NCI-H2227 treated with DMSO at 0.1 percent for 48 hours (cell line): ENCODE measurements at regions not wholly inside any gene's neighbourhood (a gene's known extent, or its start where the extent isn't known, plus 50 kb on each side); places are given as distances from the start of the nearest gene placed in this dataset.
"Not testable (repeated sequence)": the region's sequence is repeated elsewhere in the genome, so short reads cannot be mapped to it uniquely, and the experiment has no call there.

Experiments
- DNase-seq: peaks from one replicate; lab custom pipeline; 2025; lab: John Stamatoyannopoulos, UW

DNA sequence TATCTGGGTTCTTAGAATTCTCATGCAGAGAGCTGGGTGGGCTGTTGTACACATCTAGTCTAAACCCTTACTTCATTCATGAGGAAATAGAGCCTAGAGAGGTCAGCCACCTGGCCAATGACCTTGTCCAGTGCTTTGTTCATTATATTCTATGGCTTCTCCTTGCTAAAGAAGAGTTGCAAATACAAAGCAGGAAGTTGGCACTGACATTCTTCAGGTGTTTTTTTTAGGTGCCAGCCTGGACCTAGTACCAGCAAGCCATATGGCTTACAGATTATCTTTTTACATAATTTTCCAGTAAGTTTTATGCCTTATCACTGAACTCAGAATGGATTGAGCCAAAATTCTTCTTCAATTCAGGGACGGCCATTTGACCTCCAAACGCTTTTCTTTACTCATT, 54.7 kb upstream of the PGM2 start:
- no peak for DNase-seq

DNA sequence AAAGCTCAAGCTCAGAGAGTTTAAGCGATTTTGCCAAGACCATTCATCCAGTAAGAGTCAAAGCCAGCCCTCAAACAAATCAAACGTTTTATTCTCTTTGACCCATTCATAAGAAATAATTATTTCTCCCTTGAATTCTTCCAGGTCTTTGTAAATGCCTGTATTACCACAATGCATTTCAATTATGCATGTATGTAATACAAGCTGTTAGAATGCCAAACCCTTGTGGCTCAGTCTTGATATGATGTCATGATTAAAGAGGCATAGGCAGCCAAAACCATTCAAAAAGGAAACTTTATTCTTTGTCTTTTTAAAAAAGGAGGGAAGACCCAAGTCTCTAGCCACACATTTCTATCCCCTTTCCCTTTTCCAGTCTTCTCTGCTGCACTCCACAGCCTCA, 56.5 kb upstream of the PGM2 start:
- no peak for DNase-seq

DNA sequence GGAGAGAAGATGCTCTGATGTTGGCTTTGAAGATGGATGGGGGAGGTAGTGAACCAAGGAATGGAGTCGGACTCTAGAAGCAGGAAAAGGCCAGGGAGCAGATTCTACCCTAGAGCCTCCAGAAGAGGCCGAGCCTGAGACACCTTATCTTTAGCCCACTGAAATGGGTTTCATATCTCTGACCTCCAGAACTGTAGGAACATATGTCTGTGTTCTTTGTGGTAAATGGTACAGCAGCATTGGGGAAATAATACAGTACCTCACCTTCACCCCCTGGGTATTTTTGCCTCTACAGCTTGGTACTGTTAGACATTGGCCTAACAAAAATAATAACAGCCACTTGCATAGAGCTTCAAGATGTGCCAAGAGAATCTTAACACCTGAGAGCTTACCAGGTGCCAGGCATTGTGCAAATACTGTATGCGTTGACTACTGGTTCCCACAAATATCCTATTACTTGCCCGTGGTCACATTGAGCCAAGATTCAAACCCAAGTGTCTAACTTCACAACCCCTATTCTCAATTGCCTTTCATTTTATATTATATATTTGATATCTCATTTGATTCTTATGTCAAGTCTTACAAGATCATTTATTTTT, 57.0 kb upstream of the PGM2 start:
- no peak for DNase-seq

DNA sequence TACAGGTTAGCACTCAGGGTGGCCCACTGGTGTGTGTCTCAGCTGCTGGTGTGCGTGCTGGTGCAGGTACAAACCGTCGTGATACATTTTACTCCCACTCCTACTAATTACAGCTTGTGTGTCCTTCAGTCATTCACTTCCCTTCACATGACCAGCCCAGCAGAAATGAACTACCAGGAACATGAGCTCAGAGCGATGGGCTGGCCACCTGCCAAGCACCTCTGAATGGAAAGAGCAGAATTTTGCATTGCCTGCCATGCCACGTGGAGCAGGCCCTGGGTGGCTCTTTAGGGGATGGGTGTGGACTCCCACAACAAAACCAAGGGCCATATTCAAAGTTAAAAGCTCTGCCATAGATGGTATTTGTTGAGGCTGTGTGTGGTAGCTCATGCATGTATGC, 58.9 kb upstream of the PGM2 start:
- DNase-seq, result peak; percentile 47

DNA sequence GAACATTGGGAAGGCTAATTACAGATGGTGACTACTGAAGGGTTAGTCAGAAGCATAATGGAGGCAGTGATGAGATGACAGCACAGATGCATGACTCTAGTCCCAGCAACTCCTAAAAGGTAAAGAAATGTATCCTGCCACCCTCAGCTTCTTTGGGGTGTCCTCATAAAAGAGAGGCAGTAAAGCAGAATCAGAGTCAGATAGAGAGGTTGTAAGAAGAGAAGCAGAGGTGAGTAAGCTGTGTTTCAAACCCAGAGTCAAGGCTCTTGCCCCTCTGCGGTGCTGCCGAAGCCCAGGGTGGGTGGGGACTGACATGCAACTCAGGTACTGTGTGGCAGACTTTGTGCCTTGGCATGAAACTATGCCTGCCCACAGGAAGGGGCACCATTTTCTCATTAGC, 59.5 kb upstream of the PGM2 start:
- DNase-seq, result no peak

DNA sequence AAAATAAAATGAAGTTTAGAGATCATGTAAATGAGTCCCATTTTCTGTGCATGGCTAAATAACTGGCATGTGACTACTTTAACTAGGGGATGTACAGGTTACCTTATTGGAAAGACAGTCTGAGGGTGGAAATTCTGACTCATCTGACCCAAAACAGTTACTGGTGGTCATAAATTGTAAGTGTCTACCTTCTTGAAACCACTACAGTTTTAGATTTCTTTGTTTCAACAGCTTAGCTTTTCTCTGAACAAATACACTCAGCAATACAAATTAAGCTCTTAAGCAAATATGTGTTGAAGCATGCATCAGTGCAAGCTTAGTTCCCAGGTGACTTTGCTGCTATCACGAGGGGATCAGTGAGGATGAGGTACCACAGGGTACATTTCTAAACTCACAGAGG, 60.7 kb upstream of the PGM2 start:
- no peak for DNase-seq

DNA sequence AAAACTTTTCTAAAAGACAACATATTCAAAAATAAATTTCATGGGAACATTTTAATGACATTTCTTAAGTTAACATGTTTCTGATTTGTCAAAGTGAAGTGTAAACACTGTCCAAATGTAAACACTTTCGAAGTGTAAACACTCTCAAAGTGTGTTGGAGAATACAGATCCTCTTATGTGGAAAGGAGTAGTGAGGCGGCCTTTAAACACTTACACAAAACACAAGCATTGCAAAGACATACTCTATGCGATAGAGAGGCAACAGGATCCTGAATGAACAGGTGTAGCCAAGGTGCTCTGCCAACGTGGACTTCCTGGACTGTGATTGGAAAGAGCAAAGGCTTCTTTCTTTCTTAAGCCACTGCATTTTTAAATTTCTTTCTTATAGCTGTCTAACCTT, 62.7 kb upstream of the PGM2 start:
- no peak for DNase-seq

DNA sequence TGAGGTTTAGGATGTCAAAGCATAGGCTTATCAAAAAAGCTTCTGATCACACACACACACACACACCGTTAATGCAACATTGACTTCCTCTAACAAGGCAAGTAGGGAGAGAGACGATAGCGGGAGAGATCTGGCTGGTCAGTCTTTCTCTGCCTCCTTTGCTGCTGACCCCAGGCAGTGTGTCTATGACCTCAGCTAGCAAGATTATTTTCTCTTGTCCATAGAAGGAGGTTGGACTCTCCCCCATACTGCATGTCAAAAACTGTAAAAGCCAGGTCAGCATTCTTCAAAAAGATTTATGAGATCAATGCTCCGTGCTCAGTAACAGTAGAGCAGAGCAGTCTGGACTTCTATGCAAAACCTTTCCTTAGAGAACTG, 63.5 kb upstream of the PGM2 start:
- DNase-seq, result no peak

DNA sequence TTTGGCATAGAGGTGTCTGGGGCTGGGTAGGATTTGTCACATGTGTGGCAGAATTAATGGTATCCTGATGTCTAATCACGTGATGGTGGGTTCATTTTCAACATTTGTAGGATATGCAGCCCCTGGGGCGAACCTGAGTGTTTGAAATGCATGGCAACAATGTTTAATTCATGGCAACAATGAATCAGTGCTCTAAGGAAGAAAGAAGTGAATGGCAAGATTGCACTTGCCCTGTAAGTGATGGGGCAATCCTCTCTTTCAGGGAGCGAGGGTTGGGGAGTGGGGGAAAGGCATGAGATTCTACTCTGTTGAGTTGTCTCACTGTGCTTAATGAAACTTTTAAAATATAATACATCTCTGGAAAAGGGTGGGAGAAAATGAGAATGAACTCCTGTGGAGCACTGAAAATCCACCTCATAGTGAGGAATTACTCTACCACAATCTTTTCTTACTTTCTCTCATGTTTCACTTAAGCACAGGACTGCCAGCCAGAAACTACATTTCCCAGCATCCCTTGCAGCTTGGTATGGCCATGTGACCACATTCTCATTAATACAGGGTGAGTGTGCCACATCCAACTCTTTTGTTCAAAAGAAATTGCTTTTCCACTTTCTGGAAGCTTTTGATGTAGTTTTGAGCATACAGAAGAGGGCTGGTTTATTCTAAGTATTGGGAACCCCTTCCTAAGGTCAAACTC, 64.0 kb upstream of the PGM2 start:
- DNase-seq, result no peak

DNA sequence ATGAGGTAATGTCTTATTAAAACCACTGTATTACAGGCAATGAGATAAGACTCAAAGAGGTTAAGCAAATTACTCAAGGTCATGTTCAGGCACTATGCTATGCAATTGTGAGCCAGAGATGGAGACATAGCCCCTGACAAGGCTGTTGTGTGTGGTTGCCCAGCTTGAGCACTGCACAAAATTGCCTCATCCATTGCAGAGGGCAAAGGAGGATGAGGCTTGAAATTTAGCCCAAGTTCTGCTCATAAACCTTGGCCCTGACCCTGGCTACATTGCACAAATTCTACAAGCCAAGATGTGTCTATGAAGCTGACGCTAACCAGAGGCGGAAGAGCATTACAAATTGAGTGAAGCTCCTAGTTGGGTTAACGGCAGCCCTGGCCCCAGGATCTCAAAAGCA, 65.6 kb upstream of the PGM2 start:
- DNase-seq, result no peak

DNA sequence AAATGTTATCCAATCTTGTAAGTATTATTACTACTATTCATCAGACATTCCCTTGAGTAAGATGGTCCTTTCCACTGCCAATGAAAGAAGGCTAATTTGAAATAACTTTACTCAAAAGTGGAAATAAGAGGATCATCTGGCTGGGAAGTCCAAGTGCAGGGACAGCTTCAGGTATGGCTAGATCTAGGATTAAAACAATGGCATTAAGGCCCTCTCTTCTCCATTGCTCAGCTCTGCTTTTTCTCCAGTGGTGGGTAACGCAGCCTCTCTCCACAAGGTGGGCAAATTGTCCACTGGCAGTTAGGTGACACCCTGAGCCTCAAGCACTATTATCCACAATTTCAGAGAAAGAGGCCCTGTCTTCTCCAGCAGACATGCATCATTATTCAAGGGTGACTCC, 66.7 kb upstream of the PGM2 start:
- no peak for DNase-seq

DNA sequence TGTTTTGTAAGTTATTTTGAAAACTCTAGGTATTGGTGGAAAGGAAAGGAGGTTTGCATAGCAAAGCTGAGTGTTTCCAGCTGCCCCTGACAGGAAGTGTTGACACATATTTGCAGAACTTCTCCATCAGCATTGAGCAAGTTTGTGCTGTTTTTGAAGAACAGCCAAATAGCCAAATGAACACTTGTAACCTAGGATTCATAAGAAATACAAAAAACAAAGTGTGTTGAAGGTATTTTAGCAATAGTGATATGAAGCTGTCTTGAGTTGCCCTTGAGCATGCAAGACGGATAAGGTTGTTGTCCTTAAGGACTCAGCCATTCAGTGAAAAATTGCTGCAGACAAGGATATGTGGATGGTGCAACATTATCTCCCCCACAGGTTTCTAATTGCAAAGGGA, 68.3 kb upstream of the PGM2 start:
- DNase-seq, result no peak

DNA sequence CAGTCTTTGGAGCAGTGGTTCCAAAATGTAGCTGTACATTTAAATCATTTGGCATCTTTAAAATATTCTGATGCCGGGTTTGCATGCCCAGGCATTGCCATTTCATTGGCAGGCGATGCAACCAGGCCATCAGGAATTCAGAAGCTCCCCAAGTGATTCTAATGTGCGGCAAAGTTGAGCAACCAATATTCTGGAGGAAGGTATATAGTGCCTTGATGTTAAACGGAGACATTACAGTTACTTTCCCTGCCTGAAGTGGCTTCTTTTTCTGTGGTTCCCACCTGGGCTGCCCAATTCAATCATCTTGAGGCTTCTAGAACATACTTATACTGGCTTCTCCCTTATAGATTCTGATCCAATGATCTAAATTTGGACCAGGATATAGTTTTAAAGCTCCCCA, 68.7 kb upstream of the PGM2 start:
- DNase-seq, result no peak

DNA sequence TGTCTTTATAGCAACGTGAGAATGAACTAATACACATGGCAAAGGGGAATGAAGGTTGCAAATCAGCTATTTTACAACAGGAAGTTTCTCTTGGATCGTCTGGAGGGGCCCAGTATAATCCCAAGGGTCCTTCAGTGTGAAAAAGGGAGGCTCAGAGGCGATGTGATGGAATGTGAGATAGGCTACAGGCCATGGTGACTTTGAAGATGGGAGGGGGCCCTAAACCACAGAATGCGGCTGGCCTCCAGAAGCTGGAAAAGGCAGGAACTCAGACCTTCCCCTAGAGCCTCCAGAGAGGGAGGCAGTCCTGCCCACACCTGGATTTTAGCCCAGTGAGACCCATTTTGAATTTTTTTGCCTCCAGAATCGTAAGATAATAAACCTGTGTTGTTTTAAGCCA, 69.4 kb upstream of the PGM2 start:
- no peak for DNase-seq

DNA sequence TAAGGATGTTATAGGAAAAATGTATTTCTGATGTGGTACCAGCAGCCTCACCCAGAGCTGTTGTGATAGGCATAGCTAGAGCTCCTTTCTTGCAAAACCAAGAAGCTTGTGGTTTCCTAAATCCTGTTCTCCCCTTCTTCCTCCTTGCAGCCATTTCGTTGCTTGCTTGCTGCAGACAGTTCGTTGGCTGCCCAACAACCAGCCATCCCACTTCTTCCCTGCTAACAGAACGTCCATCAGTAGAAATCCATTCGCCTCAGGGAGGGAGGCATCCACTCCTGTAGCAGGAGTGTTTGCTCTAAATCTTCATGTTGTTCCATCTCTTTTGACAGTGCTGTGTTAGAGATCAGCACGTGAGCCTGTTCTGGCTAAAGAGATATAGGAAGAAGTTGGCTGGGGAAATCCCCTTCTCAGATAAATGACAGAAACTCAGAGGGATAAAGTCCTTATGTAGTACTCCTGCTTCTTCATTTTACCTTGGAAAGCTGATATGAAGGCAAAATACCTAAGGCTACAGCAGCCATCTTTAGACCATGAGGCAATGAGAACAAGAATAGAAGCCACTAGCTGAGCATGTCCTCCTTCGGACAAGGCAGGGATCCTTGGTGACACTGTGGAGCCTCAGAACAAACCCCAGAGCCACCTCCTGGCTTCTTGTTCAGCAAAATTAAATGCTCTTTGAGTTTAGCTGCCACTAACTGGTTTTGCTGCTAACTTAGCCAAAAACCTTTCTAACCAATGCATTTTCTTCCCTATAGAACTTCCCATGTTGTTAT, 68.4 kb upstream of the RELL1 start:
- no peak for DNase-seq

DNA sequence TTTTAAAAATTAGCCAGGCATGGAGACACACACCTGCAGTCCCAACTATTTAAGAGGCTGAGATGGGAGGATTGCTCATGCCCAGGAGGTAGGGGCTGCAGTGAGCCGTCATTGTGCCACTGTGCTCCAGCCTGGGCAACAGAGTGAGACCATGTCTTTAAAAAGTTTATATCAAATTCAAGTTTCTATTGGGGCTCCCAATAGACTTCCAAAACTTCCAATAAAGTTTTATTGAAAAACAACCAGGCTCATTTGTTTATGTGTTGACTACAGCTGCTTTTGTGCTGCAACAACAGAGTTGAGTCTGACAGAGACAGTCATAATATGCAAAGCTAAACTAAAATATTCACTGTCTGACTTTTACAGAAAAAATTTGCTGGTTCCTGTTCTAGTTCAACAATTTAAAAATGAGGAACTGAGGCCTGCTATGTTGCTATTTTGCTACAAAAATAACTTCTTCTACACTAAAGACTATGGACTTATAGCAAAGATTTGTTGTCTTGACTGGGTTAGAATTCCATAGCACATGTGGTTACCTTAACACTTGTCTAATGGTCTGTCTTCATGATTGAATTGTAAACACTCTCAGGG, 63.3 kb upstream of the RELL1 start:
- DNase-seq, result no peak

DNA sequence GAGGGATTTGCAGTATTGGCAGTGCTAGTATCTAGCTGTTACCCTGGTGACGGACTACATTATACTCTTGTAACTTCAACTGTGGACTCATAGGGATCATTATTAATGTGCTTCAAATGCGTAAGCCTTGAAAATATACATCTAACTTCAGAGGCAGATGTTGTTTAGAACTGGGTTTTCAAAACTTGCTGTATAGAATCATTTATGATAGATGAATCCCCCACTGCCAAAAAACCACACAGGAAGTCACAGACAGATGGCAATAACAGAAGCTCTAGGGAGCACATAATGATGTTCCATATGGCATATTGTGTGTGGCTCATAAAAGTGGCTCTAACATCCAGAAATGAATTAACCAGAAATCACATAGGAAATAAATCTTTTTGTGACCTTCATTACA, 62.3 kb upstream of the RELL1 start:
- no peak for DNase-seq

DNA sequence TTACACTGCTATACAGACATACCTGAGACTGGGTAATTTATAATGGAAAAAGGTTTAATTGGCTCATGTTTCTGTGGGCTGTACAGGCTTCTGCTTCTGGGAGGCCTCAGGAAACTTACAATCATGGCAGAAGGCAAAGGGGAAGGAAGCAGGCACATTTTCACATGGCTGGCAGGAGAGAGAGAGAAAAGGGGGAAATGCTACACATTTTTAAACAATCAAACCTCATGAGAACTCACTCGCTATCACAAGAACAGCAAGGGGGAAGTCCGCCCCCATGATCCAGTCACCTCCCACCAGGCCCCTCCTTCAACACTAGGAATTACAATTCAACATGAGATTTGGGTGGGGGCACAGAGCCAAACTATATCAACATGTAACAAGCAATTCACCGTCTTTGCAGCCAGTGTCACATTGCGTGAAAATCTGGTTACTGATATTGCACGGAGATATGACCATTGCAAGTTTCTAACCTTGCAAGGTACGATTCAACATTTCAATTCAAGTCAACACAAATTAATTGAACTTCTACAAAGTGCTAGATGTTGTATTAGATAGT, 61.7 kb upstream of the RELL1 start:
- no peak for DNase-seq

DNA sequence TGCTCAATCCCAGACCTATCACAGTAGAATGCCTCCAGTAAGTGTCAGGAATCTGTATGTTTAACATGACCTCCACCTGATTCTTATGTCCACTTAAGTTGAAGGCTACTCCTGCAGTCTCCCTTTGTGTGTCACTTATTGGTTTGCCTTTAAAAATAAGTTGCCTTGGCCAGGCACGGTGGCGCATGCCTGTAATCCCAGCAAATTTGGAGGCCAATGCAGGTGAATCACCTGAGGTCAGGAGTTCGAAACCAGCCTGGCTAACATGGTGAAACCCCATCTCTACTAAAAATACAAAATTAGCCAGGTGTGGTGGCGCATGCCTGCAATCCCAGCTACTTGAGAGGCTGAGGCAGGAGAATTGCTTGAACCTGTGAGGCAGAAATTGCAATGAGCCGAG, 60.7 kb upstream of the RELL1 start:
- not testable (repeated sequence) for DNase-seq

DNA sequence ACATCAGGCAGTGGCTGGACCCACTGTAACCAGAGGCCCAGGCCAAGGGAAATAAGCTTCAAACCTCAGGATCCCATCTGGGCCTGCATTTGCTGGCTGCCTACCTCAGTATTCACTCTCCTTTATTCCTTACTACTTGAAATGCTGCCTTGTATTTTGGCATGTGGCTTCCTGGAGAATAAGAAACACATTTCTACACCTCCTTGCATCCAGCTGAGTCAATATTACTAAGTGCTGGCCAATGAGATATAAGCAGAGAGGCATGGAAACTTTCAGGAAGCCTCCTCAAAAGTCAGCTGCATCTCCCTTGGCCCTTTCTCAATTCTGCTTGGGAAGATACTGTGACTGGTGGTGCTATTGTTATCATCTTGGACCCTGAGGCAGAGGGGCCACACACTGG, 59.8 kb upstream of the RELL1 start:
- no peak for DNase-seq

DNA sequence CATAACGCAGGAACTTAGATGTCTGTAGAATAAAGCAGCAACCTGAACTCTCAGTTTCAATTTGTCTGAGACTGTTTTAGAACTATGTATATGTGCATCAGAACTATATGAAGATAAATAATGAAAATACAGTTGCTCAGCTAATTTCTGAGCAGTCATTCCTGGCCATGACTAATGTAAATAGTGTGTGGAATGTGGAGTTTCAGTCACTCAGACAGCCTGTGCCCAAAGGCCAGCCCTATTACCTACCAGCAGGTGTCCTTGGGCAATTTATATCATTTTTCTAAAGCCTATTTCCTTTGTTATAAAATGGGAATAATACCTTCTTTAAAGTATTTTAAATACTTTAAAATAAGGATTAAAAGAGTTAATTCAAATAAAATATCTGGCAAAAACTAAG, 56.0 kb upstream of the RELL1 start:
- DNase-seq, result no peak

DNA sequence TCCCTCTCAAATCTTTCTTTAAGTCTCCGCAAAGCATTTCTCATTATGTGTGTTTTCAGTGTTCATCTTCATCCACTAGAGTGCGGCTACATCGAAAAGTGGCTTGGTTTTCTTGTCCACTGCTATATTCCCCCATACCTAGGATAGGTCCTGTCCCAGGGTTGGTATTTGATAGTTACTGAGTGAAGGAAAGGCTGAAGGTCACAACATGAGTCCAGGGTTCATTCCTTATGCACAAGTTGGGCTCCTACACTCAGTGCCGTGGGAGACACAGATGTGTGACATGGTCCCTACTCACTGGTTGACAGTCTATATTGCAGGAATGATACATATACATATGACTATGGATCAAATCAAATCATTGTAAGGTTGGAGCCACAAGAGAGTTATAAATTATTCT, 55.4 kb upstream of the RELL1 start:
- DNase-seq, result no peak

DNA sequence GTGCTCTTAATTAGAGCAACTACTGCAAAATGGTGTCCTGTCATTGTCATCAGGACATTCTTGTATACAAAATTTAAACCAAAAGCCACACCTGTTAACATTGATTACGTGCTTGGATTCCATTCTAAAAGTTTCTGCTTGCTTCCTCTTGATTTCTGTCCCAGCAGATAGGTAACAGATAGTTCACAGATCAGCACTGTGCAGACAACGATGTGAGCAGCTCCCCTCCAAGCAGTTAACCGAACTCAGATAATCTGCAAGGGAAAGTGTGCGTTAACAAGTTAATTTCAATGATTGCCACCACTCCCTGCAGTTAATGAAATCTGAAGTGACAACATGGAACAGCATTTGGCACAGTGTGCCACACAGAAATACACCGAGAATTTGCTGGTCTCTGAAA, 54.4 kb upstream of the RELL1 start:
- DNase-seq, result no peak
